ENCODE measurements at regions not wholly inside any gene's neighbourhood (a gene's known extent, or its start where the extent isn't known, plus 50 kb on each side); places are given as distances from the start of the nearest gene placed in this dataset.

- Histone ChIP-seq H3K9me3 (ENCODE audit: control insufficient read depth in 1 of 2, insufficient read depth in 1 of 2, low read depth in 1 of 2, low read length in 2 of 2) (peaks cover 0 to 19% of the 10 kb centered on the region in 2 experiments; a peak in 1 of 4 replicates), H3K4me3 (replicated peaks in 1 of 2; ENCODE audit: low read depth in 1 of 2, low read length in 2 of 2) (no peak overlapping the region), H3K27me3 (ENCODE audit: insufficient read depth, low read length) (no peaks in the 10 kb centered on the region), H4K20me1 (ENCODE audit: insufficient read depth) (no peaks in the 10 kb centered on the region), H3K36me3 (ENCODE audit: control insufficient read depth in 1 of 2, insufficient read depth in 2 of 2, low read length in 2 of 2) (no peaks in the 10 kb centered on the region), H3K9me2 (ENCODE audit: insufficient read depth) (no peaks in the 10 kb centered on the region), H3K9ac (ENCODE audit: low read length) (no peak overlapping the region), H2AFZ (ENCODE audit: low read depth, low read length, poor library complexity, severe bottlenecking) (no peak overlapping the region), H3K79me2 (ENCODE audit: insufficient read depth, low read length) (no peaks in the 10 kb centered on the region), H3K4me1 (ENCODE audit: control insufficient read depth in 1 of 2, insufficient read depth in 2 of 2, low read length in 2 of 2) (no peaks in the 10 kb centered on the region), H3K27ac (ENCODE audit: low read depth, low read length) (no peak overlapping the region), H3K4me2 (ENCODE audit: low read length) (no peak overlapping the region)
- CTCF ChIA-PET = no interaction called here
- no peak for ATAC-seq
- intact Hi-C loops (cut with micrococcal nuclease) = no loop called here
- POLR2A ChIA-PET = no interaction called here
- no peak for TF ChIP-seq CEBPB (IDR thresholded peaks at IDR 0.05; ENCODE audit: low read depth)
- no peak for TF ChIP-seq ZFX (IDR thresholded peaks at IDR 0.05)
- no peak for TF ChIP-seq ZBTB33 (IDR thresholded peaks at IDR 0.05; ENCODE audit: extremely low read depth, insufficient replicate concordance, low read length)
- TF ChIP-seq ATF3 (IDR thresholded peaks at IDR 0.05) = no peak
- TF ChIP-seq FOSL1 (IDR thresholded peaks at IDR 0.05; ENCODE audit: low read depth) = no peak
- TF ChIP-seq RAD21 (IDR thresholded peaks at IDR 0.05; ENCODE audit: low read depth) = no peak
- TF ChIP-seq REST (IDR thresholded peaks at IDR 0.05; ENCODE audit: low read depth) = no peak
- no peak for TF ChIP-seq CTCF (IDR thresholded peaks at IDR 0.05 in 2 of 3, conservative IDR thresholded peaks at IDR 0.05 in 1 of 3; ENCODE audit: borderline replicate concordance in 1 of 3, insufficient read depth in 1 of 3, low read depth in 2 of 3, low read length in 2 of 3)
- TF ChIP-seq EGR1 (IDR thresholded peaks at IDR 0.05; ENCODE audit: low read depth) = no peak
- TF ChIP-seq TCF7L2 (IDR thresholded peaks at IDR 0.05; ENCODE audit: borderline replicate concordance, extremely low read depth, insufficient read depth, insufficient read length) = no peak
- TF ChIP-seq EZH2phosphoT487 (IDR thresholded peaks at IDR 0.05; ENCODE audit: borderline replicate concordance) = no peak
- TF ChIP-seq YY1 (IDR thresholded peaks at IDR 0.05; ENCODE audit: extremely low read depth, insufficient replicate concordance, low read depth, low read length) = no peak
- no peak for TF ChIP-seq JUND (IDR thresholded peaks at IDR 0.05)
- RAD21 ChIA-PET (ENCODE audit: low non-redundant PET in 1 of 2, low total read pairs in 2 of 2, uncharacterized antibody in 2 of 2, unreplicated experiment in 2 of 2) = no interaction called here
- no TSS peak for BruUV-seq (replicated peaks)
- DNase-seq (ENCODE audit: low read depth, low spot score) = no peak
These were observed 226.8 kb downstream of the C6orf118 start for GRCh38 chr6:165082636-165083035.
